ENCODE measurements at regions not wholly inside any gene's neighbourhood (a gene's known extent, or its start where the extent isn't known, plus 50 kb on each side); places are given as distances from the start of the nearest gene placed in this dataset.
"Not testable (repeated sequence)": the region's sequence is repeated elsewhere in the genome, so short reads cannot be mapped to it uniquely, and the experiment has no call there.

GRCh38 chr3:170809007-170809974 is 60.7 kb downstream of the RPL22L1 start:
- TF ChIP-seq CTCF (IDR thresholded peaks at IDR 0.05; ENCODE audit: insufficient read depth, low read length, poor library complexity, severe bottlenecking), result peak; percentile 77
- DNase-seq (ENCODE audit: low read depth), result no peak
- H3K36me3 ChIP-seq (ENCODE audit: control insufficient read depth, insufficient read depth, low read length), result no peaks in the 10 kb centered on the region
- H3K27me3 ChIP-seq (ENCODE audit: control insufficient read depth, insufficient read depth, low read length), result no peaks in the 10 kb centered on the region
- H3K4me3 ChIP-seq (ENCODE audit: low read depth, low read length), result no peak overlapping the region

GRCh38 chr3:170808041-170808440 is 62.0 kb downstream of the RPL22L1 start:
- no peak for DNase-seq (ENCODE audit: low read depth)
- no peak overlapping the region for H3K4me3 ChIP-seq (ENCODE audit: low read depth, low read length)
- no peaks in the 10 kb centered on the region for H3K27me3 ChIP-seq (ENCODE audit: control insufficient read depth, insufficient read depth, low read length)
- no peak for TF ChIP-seq CTCF (IDR thresholded peaks at IDR 0.05; ENCODE audit: insufficient read depth, low read length, poor library complexity, severe bottlenecking)
- H3K36me3 ChIP-seq (ENCODE audit: control insufficient read depth, insufficient read depth, low read length), result no peaks in the 10 kb centered on the region

GRCh38 chr3:170806676-170807075 is 63.3 kb downstream of the RPL22L1 start:
- Histone ChIP-seq H3K27me3 (ENCODE audit: control insufficient read depth, insufficient read depth, low read length) (no peaks in the 10 kb centered on the region), H3K36me3 (ENCODE audit: control insufficient read depth, insufficient read depth, low read length) (no peaks in the 10 kb centered on the region), H3K4me3 (ENCODE audit: low read depth, low read length) (no peak overlapping the region)
- no peak for TF ChIP-seq CTCF (IDR thresholded peaks at IDR 0.05; ENCODE audit: insufficient read depth, low read length, poor library complexity, severe bottlenecking)
- DNase-seq (ENCODE audit: low read depth), result no peak

GRCh38 chr3:170806141-170806540 is 63.9 kb downstream of the RPL22L1 start:
- no peaks in the 10 kb centered on the region for H3K27me3 ChIP-seq (ENCODE audit: control insufficient read depth, insufficient read depth, low read length)
- no peak overlapping the region for H3K4me3 ChIP-seq (ENCODE audit: low read depth, low read length)
- DNase-seq (ENCODE audit: low read depth), result no peak
- TF ChIP-seq CTCF (IDR thresholded peaks at IDR 0.05; ENCODE audit: insufficient read depth, low read length, poor library complexity, severe bottlenecking), result no peak
- no peaks in the 10 kb centered on the region for H3K36me3 ChIP-seq (ENCODE audit: control insufficient read depth, insufficient read depth, low read length)

- DNase-seq (ENCODE audit: low read depth); H3K27me3 ChIP-seq (ENCODE audit: control insufficient read depth, insufficient read depth, low read length); H3K4me3 ChIP-seq (ENCODE audit: low read depth, low read length); H3K36me3 ChIP-seq (ENCODE audit: control insufficient read depth, insufficient read depth, low read length): not testable (repeated sequence)
Measured at GRCh38 chr3:170805296-170805695, 64.7 kb downstream of the RPL22L1 start.

GRCh38 chr3:170804634-170805033 is 65.4 kb downstream of the RPL22L1 start:
- not testable (repeated sequence) for DNase-seq (ENCODE audit: low read depth); H3K36me3 ChIP-seq (ENCODE audit: control insufficient read depth, insufficient read depth, low read length); H3K4me3 ChIP-seq (ENCODE audit: low read depth, low read length); H3K27me3 ChIP-seq (ENCODE audit: control insufficient read depth, insufficient read depth, low read length)

GRCh38 chr3:170804078-170804477 is 65.9 kb downstream of the RPL22L1 start:
- no peaks in the 10 kb centered on the region for H3K27me3 ChIP-seq (ENCODE audit: control insufficient read depth, insufficient read depth, low read length)
- DNase-seq (ENCODE audit: low read depth), result no peak
- H3K36me3 ChIP-seq (ENCODE audit: control insufficient read depth, insufficient read depth, low read length), result no peaks in the 10 kb centered on the region
- no peak overlapping the region for H3K4me3 ChIP-seq (ENCODE audit: low read depth, low read length)
- TF ChIP-seq CTCF (IDR thresholded peaks at IDR 0.05; ENCODE audit: insufficient read depth, low read length, poor library complexity, severe bottlenecking), result no peak
